ENCODE measurements at regions not wholly inside any gene's neighbourhood (a gene's known extent, or its start where the extent isn't known, plus 50 kb on each side); places are given as distances from the start of the nearest gene placed in this dataset.
"Not testable (repeated sequence)": the region's sequence is repeated elsewhere in the genome, so short reads cannot be mapped to it uniquely, and the experiment has no call there.

- no peak for DNase-seq (ENCODE audit: low spot score)
Measured at GRCh38 chr10:8344756-8345155, 290.3 kb downstream of the GATA3 start.

- DNase-seq (ENCODE audit: low spot score), result no peak
Measured at GRCh38 chr10:8346861-8347260, 292.4 kb downstream of the GATA3 start.

- DNase-seq (ENCODE audit: low spot score), result not testable (repeated sequence)
Measured at GRCh38 chr10:8347614-8348013, 293.1 kb downstream of the GATA3 start.

GRCh38 chr10:8349610-8350249 is 295.2 kb downstream of the GATA3 start:
- DNase-seq (ENCODE audit: low spot score), result no peak

- DNase-seq (ENCODE audit: low spot score), result no peak
Measured at GRCh38 chr10:8350250-8350967, 295.9 kb downstream of the GATA3 start.

GRCh38 chr10:8352171-8353075 is 297.9 kb downstream of the GATA3 start:
- DNase-seq (ENCODE audit: low spot score), result peak; percentile 13

GRCh38 chr10:8356283-8356682 is 301.8 kb downstream of the GATA3 start:
- DNase-seq (ENCODE audit: low spot score), result no peak

GRCh38 chr10:8359467-8359866 is 305.0 kb downstream of the GATA3 start:
- DNase-seq (ENCODE audit: low spot score), result no peak

GRCh38 chr10:8360365-8360764 is 305.9 kb downstream of the GATA3 start:
- DNase-seq (ENCODE audit: low spot score), result no peak

- DNase-seq (ENCODE audit: low spot score), result no peak
Measured at GRCh38 chr10:8360814-8361509, 306.5 kb downstream of the GATA3 start.

- no peak for DNase-seq (ENCODE audit: low spot score)
Measured at GRCh38 chr10:8361510-8361844, 307.0 kb downstream of the GATA3 start.

GRCh38 chr10:8365935-8366911 is 311.7 kb downstream of the GATA3 start:
- no peak for DNase-seq (ENCODE audit: low spot score)

GRCh38 chr10:8367672-8368411 is 313.4 kb downstream of the GATA3 start:
- DNase-seq (ENCODE audit: low spot score), result not testable (repeated sequence)

GRCh38 chr10:8369666-8370065 is 315.2 kb downstream of the GATA3 start:
- no peak for DNase-seq (ENCODE audit: low spot score)

- no peak for DNase-seq (ENCODE audit: low spot score)
Measured at GRCh38 chr10:8374334-8374733, 319.8 kb downstream of the GATA3 start.

- no peak for DNase-seq (ENCODE audit: low spot score)
Measured at GRCh38 chr10:8375137-8375536, 320.6 kb downstream of the GATA3 start.

- no peak for DNase-seq (ENCODE audit: low spot score)
Measured at GRCh38 chr10:8378198-8378983, 323.9 kb downstream of the GATA3 start.

GRCh38 chr10:8379906-8380832 is 325.7 kb downstream of the GATA3 start:
- no peak for DNase-seq (ENCODE audit: low spot score)

Data from SW480 (cell line).